Skin of body (tissue), 1 donor: ENCODE measurements at regions not wholly inside any gene's neighbourhood (a gene's known extent, or its start where the extent isn't known, plus 50 kb on each side); places are given as distances from the start of the nearest gene placed in this dataset.

Source experiments
- DNase-seq: peaks from one replicate; lab custom pipeline; 2025; lab: John Stamatoyannopoulos, UW

DNA sequence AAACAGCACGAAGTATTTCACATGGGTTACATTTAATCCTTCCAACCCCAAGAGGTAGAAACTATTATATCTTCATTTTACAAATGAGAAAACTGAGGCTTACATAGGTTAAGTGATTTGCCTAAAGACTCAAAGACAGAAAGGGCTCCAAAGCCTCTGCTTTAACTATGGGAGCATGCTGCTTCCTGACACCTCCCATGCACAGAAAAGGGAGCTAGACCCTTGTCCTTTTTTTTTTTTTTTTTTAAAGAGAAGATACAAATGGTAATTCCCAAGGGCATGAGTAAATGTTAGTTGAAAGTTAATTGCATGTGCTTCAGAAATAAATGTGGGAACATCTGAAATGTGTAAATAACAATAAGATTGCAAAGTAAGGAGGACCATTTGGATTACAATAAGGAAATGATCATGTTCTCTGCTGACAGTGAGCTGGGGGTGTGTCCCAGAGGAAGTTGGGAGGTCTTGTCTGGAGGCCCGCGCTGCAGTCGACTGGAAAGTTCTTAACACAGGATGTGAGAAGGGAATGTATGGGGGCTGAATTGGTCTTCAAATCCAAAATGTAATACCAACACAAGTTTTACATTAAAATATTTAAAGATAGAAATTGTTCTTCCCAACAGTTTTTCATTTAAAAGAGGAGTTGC is 500.3 kb downstream of the KLF12 start:
- peak; percentile 84 for DNase-seq

- DNase-seq: no peak
Measured at GRCh38 chr13:73631411-73631810, 502.8 kb downstream of the KLF12 start.

GRCh38 chr13:73625562-73626339 is 508.5 kb downstream of the KLF12 start:
- DNase-seq: no peak

- no peak for DNase-seq
Measured at GRCh38 chr13:73623281-73623680, 510.9 kb downstream of the KLF12 start.

- no peak for DNase-seq
Measured at GRCh38 chr13:73622381-73622780, 511.8 kb downstream of the KLF12 start.

DNA sequence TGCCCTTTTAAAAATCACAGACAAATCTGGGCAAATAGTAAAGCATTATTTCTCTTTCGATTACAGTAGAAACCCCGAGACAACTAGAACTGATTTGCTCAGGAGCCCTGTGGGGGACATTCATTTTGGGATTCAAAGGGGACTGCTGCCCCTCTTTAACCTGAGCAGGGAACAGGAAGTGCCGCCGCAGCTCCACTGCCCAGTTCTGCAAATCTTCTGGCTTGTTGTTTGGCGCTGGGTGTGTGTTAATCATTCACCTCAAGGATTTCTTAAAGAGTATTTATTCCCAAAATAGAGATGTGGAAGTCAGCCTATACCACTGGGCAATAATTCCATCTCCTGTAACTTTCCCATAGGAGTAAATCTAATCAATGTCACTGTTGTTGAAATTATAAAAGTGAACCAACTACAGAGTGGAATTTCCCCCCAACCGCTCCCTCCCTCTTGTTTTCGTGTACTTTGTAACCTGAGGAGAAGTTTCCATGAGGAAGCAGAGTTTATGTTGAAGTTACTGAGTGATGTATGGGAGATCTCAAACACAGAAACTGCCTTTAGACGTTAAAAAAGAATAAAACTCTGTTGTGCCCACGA is 515.8 kb downstream of the KLF12 start:
- DNase-seq: no peak

GRCh38 chr13:73616861-73617260 is 517.3 kb downstream of the KLF12 start:
- no peak for DNase-seq

GRCh38 chr13:73610799-73611592 is 523.2 kb downstream of the KLF12 start:
- peak; percentile 19 for DNase-seq

DNA sequence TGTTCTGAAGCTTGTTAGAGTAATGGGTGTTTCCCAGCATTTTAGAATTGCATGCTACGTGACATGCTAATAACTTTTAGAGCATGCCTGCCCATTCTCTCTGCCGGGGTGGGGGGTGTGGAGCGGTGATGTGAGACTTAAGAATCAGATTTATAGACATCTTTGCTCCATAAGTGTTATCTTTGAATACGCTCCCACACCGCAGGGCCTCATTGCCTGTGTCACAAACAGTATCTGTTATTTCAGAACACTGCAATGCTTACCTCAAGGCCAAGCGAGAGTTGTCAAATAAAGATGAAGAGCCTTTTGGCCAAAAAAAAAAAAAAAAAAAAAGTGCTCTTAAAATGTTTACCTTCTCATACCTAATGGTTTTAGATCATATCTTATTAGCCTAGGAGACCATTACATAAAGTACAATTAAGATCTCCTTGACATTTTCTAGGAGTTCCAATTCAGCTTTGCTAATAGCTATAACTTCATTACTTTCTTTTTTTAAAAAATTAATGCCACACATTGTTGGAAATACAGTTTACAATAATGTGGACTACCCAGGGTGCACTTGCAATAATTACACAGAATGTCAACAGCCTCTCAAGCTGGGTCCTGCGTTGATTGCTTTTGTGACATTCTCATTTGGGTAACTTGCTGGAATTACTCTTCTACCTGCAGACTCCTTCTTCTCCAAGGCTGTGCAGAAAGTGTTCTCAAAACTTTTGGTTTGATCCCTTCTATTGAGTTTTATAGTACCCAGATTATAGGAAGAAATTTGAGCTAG is 525.3 kb downstream of the KLF12 start:
- peak; percentile 3 for DNase-seq

GRCh38 chr13:73608157-73608516 is 526.1 kb downstream of the KLF12 start:
- DNase-seq: no peak

DNA sequence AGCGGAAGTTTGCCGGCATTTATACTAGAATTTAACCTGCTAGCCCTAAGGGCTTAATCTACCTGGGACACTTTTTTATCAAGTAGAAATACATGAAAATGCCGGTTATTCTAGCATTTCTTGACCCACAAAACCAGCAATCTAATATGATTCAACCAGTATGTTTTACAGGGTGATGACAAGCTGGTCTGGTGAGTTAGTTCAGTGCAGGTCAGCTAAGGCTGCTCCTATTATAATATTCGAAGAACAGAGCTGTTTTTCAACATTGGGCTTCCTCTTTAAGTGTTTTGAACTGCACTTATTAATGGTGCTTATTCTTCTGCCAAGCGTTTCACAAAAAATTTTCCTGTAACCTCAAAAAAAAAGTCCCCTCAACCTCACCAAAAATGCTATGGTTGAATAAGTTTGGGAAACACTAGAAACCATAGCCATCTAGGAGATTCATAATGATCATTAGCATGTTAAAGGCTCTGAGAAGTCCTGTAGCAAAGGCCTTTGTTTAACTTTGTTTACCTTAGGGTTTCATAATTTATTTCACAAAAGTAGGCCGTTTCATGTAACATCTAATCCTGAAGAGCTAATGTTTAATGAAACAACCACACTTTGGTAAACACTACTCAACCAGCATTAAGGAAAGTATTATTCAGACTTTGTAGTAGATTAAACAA is 526.6 kb downstream of the KLF12 start:
- no peak for DNase-seq

DNA sequence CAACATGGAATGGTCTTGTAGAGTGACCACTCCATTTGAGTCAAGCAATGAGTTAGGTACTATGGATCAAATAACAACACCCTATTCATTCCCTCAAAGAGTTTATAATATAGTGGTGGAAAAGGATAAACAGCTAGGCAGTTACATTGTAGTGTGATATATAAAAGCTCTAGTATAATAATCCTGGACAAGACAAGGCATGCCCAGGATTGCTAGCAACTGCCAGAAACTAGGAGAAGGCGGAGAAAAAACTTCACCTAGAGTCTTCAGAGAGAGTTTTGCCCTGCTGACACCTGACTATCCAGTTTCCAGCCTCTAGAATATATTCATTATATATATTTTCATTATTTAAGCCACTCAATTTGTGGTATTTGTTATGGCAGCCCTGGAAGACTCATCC is 530.6 kb downstream of the KLF12 start:
- no peak for DNase-seq

- DNase-seq: no peak
Measured at GRCh38 chr13:73602295-73602694, 531.9 kb downstream of the KLF12 start.

DNA sequence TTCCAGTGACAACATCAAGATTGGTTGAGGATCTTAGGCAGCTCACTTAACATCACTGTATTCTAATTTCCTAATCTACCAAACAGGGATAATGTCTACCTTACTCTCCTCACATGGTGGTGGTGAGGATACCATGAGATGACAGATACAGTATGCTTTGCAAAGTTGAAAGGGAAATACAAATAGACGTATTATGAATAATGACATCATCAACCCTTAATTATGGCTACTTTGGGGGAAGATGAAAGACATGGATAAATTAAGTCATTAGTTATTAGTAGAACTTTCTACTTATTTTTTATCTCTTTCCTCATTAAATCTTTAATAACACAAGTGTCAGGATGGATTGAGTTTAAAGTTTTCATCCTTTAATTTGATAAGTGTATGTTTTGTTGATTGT is 532.5 kb downstream of the KLF12 start:
- no peak for DNase-seq

GRCh38 chr13:73599232-73600128 is 534.7 kb downstream of the KLF12 start:
- no peak for DNase-seq

DNA sequence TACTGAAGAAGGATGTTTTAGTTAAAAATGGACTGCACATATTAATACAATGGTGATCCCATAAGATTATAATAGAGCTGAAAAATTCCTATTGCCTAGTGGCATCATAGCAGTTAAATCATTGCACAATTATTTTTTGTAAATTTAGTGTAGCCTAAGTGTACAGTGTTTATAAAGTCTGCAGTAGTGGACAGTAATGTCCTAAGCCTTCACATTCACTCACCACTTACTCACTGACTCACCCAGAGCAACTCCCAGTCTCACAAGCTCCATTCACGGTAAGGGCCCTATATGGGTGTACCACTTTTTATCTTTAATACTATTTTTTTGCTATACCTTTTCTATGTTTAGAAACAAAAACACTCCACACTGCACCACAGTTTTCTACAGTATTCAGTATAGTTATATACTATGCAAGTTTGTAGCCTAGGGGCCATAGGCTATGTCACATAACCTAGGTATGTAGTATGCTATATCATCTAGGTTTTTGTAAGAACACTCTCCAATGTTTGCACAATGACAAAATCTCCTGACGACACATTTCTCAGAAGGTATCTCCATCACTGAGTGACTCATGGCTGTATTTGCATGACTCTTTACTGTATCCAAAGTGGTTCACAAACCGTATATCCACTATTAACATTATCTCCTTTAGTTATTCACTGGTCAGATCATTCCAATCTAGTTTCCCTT is 536.0 kb downstream of the KLF12 start:
- DNase-seq: no peak

GRCh38 chr13:73596382-73596781 is 537.6 kb downstream of the KLF5 start:
- DNase-seq: no peak

GRCh38 chr13:73593199-73593765 is 534.5 kb downstream of the KLF5 start:
- DNase-seq: no peak

DNA sequence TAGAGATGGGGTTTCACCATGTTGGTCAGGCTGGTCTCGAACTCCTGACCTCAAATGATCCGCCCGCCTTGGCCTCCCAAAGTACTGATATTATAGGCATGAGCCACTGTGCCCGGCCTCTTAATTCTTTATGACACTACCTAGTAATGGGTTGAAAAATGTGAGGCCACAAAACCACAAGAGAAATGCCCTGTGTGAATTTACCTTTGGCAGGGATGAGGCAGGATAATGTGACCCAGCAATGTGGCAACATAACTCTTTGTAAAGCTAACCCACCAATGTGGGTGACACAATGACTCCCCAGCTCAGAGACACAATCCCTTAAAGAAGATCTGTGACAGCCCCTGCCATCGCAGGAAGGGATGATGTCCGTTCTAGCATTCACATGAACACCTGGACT is 533.1 kb downstream of the KLF5 start:
- DNase-seq: no peak
